ENCODE measurements at regions not wholly inside any gene's neighbourhood (a gene's known extent, or its start where the extent isn't known, plus 50 kb on each side); places are given as distances from the start of the nearest gene placed in this dataset.
"Not testable (repeated sequence)": the region's sequence is repeated elsewhere in the genome, so short reads cannot be mapped to it uniquely, and the experiment has no call there.

GRCh38 chr15:34528055-34528754 is 55.2 kb downstream of the GOLGA8B start:
- not testable (repeated sequence) for TF ChIP-seq POLR2A, CTCF (IDR thresholded peaks at IDR 0.05)

Measured in adrenal gland (tissue), 5 donors.